Astrocyte (in vitro differentiated cells and primary cell): ENCODE measurements at regions not wholly inside any gene's neighbourhood (a gene's known extent, or its start where the extent isn't known, plus 50 kb on each side); places are given as distances from the start of the nearest gene placed in this dataset.

Experiments used
- EZH2 ChIP-seq: IDR thresholded peaks from 2 replicates; pipeline ENCODE4 v1.6.1; 2012; ENCODE audit warnings: mild to moderate bottlenecking, low read length, inconsistent platforms; ENCODE audit not compliant: insufficient read depth
- TF ChIP-seq, protein P1 (sequence below): IDR thresholded peaks from 2 replicates; pipeline ENCODE4 v1.5.1; 2011; ENCODE audit warnings: low read depth, mild to moderate bottlenecking, inconsistent platforms, low read length, moderate library complexity; ENCODE audit not compliant: insufficient read depth

DNA sequence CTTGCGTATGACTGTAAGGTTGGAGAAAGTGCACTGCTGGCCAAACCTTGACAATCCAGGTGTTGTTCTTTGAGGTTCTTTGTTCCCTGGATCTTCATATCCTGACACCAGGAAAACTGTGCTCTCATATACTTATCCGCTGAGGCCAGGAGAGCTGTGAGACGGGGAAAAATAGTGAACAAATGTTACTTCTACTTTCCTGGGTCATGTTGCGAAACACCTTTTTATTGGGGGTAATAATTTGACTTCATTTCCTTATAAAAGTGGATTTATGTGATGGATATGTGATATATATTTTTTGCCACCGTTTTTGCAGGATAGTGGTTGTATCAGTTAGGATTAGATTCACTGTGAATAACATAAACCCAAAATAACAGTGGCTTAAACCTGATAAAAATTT lies 336.1 kb downstream of the OSR1 start:
- TF ChIP-seq, protein P1, sequence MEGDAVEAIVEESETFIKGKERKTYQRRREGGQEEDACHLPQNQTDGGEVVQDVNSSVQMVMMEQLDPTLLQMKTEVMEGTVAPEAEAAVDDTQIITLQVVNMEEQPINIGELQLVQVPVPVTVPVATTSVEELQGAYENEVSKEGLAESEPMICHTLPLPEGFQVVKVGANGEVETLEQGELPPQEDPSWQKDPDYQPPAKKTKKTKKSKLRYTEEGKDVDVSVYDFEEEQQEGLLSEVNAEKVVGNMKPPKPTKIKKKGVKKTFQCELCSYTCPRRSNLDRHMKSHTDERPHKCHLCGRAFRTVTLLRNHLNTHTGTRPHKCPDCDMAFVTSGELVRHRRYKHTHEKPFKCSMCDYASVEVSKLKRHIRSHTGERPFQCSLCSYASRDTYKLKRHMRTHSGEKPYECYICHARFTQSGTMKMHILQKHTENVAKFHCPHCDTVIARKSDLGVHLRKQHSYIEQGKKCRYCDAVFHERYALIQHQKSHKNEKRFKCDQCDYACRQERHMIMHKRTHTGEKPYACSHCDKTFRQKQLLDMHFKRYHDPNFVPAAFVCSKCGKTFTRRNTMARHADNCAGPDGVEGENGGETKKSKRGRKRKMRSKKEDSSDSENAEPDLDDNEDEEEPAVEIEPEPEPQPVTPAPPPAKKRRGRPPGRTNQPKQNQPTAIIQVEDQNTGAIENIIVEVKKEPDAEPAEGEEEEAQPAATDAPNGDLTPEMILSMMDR = no peak
- TF ChIP-seq EZH2 = no peak
